SU-DHL-6 (cell line): ENCODE measurements at regions not wholly inside any gene's neighbourhood (a gene's known extent, or its start where the extent isn't known, plus 50 kb on each side); places are given as distances from the start of the nearest gene placed in this dataset.

ENCODE experiments used
- H2AFZ ChIP-seq: fragments of 200-600 bp; sonication (generic); 2 replicates; pipeline ENCODE4 v1.6.1; 2014; ENCODE audit warnings: low read depth, mild to moderate bottlenecking, moderate library complexity, mixed read lengths, antibody characterized with exemption, low read length; ENCODE audit not compliant: severe bottlenecking
- H3F3A ChIP-seq: fragments of 200-600 bp; shearing (Covaris generic); 2 replicates; pipeline ENCODE4 v1.6.0; 2016; ENCODE audit warnings: antibody characterized with exemption, mild to moderate bottlenecking; ENCODE audit not compliant: insufficient read depth
- H3K27ac ChIP-seq: fragments of 200-600 bp; sonication (generic); 2 replicates; pipeline ENCODE4 v1.5.1; 2016; ENCODE audit warnings: low read depth, mild to moderate bottlenecking, low read length, moderate library complexity, mixed read lengths
- H3K27me3 ChIP-seq: fragments of 200-600 bp; sonication (generic), shearing (Covaris generic); 2 replicates; pipeline ENCODE4 v1.6.0; 2014; ENCODE audit warnings: mild to moderate bottlenecking, low read length
- H3K36me3 ChIP-seq: fragments of 200-600 bp; sonication (generic); 2 replicates; pipeline ENCODE4 v1.6.1; 2014; ENCODE audit warnings: mild to moderate bottlenecking, low read length, mixed read lengths
- H3K4me2 ChIP-seq: fragments of 300-600, 200-600 bp; shearing (Covaris generic), sonication (generic); 2 replicates; pipeline ENCODE4 v1.6.0; 2014; ENCODE audit warnings: low read length, low read depth, mild to moderate bottlenecking; ENCODE audit not compliant: poor library complexity, severe bottlenecking
- H3K4me3 ChIP-seq: fragments of 200-600 bp; sonication (generic); 2 replicates; pipeline ENCODE4 v1.5.1; 2014; ENCODE audit warnings: antibody characterized with exemption, low read length, mild to moderate bottlenecking, mixed read lengths; ENCODE audit not compliant: insufficient read depth, poor library complexity, severe bottlenecking
- H3K79me2 ChIP-seq: fragments of 200-600 bp; sonication (generic); 2 replicates; pipeline ENCODE4 v1.6.1; 2014; ENCODE audit warnings: mild to moderate bottlenecking, low read length, moderate library complexity; ENCODE audit not compliant: insufficient read depth
- H3K9ac ChIP-seq: fragments of 200-600 bp; sonication (generic); 2 replicates; pipeline ENCODE4 v1.7.0; 2014; ENCODE audit warnings: mild to moderate bottlenecking, low read length
- H3K9me2 ChIP-seq: fragments of 200-600 bp; sonication (generic); replicated peaks from 2 replicates; pipeline ENCODE4 v1.6.1; 2014; ENCODE audit warnings: low read length; ENCODE audit not compliant: insufficient read depth
- H3K9me3 ChIP-seq: fragments of 200-600 bp; sonication (generic); 2 replicates; pipeline ENCODE4 v1.6.1; 2014; ENCODE audit warnings: low read length, mixed read lengths; ENCODE audit not compliant: insufficient read depth
- H4K20me1 ChIP-seq: fragments of 200-600 bp; sonication (generic); 2 replicates; pipeline ENCODE4 v1.6.1; 2014; ENCODE audit warnings: low read depth, mild to moderate bottlenecking, antibody characterized with exemption, low read length, moderate library complexity, mixed read lengths
- CTCF ChIP-seq: fragments of 200-600 bp; sonication (generic); IDR thresholded peaks from one replicate; pipeline ENCODE4 v1.5.1; 2017; ENCODE audit warnings: antibody characterized with exemption, mild to moderate bottlenecking, low read length, moderate library complexity; ENCODE audit not compliant: insufficient read depth, poor library complexity, severe bottlenecking
- EZH2phosphoT487 ChIP-seq: fragments of 200-600 bp; sonication (generic), shearing (Covaris generic); conservative IDR thresholded peaks from 2 replicates; pipeline ENCODE4 v1.6.1; 2018; ENCODE audit warnings: mild to moderate bottlenecking, antibody characterized with exemption, low read length, moderate library complexity, mixed read lengths

GRCh38 chr18:28284132-28284531, 107.2 kb upstream of the CDH2 start:
- no peaks in the 10 kb centered on the region for H3K9me3 ChIP-seq
- no peaks in the 10 kb centered on the region for H3K36me3 ChIP-seq
- H3K27ac ChIP-seq: no peak overlapping the region
- TF ChIP-seq CTCF: no peak
- TF ChIP-seq EZH2phosphoT487: no peak
- no peaks in the 10 kb centered on the region for H4K20me1 ChIP-seq
- no peak overlapping the region for H3K4me3 ChIP-seq
- no peak overlapping the region for H3K4me2 ChIP-seq
- no peak overlapping the region for H2AFZ ChIP-seq
- no peaks in the 10 kb centered on the region for H3K79me2 ChIP-seq
- no peaks in the 10 kb centered on the region for H3K9me2 ChIP-seq
- no peaks in the 10 kb centered on the region for H3K27me3 ChIP-seq
- no peak overlapping the region for H3K9ac ChIP-seq
- no peaks in the 10 kb centered on the region for H3F3A ChIP-seq

GRCh38 chr18:28281400-28281799, 104.5 kb upstream of the CDH2 start:
- no peaks in the 10 kb centered on the region for H4K20me1 ChIP-seq
- no peaks in the 10 kb centered on the region for H3K27me3 ChIP-seq
- H3K36me3 ChIP-seq: no peaks in the 10 kb centered on the region
- H3K79me2 ChIP-seq: no peaks in the 10 kb centered on the region
- TF ChIP-seq CTCF (no peak), EZH2phosphoT487 (no peak)
- no peaks in the 10 kb centered on the region for H3K9me3 ChIP-seq
- no peaks in the 10 kb centered on the region for H3K9me2 ChIP-seq
- H3K27ac ChIP-seq: no peak overlapping the region
- no peak overlapping the region for H3K4me2 ChIP-seq
- H3K9ac ChIP-seq: no peak overlapping the region
- no peak overlapping the region for H3K4me3 ChIP-seq
- no peak overlapping the region for H2AFZ ChIP-seq
- no peaks in the 10 kb centered on the region for H3F3A ChIP-seq

GRCh38 chr18:28269750-28270149, 92.8 kb upstream of the CDH2 start:
- Histone ChIP-seq H3K27me3 (no peaks in the 10 kb centered on the region), H3K36me3 (no peaks in the 10 kb centered on the region), H3K79me2 (no peaks in the 10 kb centered on the region), H3K9ac (no peak overlapping the region), H3K27ac (no peak overlapping the region), H3K4me2 (no peak overlapping the region), H3K4me3 (no peak overlapping the region), H2AFZ (no peak overlapping the region), H3K9me3 (no peaks in the 10 kb centered on the region), H4K20me1 (no peaks in the 10 kb centered on the region), H3K9me2 (no peaks in the 10 kb centered on the region), H3F3A (no peaks in the 10 kb centered on the region)
- no peak for TF ChIP-seq EZH2phosphoT487
- no peak for TF ChIP-seq CTCF
